A549 (cell line): ENCODE measurements at regions not wholly inside any gene's neighbourhood (a gene's known extent, or its start where the extent isn't known, plus 50 kb on each side); places are given as distances from the start of the nearest gene placed in this dataset.

Source experiments
- RFX5 ChIP-seq: fragments of 450-650 bp; IDR thresholded peaks from 2 replicates; pipeline ENCODE4 v1.7.1; 2014; ENCODE audit warnings: antibody characterized with exemption, mild to moderate bottlenecking, moderate library complexity
- TF ChIP-seq, protein P1 (sequence below): fragments of >200 bp; sonication (Bioruptor Twin); formaldehyde crosslinking; IDR thresholded peaks from 3 replicates; pipeline ENCODE4 v1.5.1; 2016

DNA sequence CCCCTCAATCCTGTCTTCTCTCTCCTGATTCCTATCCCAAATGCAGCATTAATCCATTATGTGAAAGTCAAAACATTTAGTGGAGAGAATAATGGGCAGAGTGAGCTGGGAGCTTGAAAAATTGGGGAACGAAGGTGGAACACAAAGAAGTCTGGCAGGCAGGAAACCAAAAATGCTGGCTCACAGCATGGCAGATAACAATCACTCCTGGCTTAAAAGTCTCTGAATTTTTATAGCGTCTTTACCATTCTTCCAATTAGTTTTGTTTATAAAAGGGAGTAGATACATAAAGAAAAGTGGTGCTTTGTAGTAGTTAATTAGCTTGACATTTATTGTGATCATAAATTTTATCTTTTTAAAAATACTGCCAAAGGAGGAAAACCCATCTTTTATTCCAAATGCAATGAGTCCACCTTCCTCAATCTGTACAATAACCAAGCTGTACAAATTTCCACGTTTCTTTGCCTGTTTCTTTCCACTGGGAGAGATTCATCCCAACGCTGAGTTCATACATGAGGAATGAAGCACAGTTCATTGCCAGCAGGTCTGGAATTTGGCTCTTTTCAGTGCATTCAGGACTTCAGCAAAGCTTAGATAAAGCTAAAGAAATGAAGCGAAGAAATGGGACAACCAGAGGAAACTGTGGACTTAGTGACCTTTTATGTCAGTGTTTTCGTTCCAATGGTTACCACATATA lies 174.7 kb downstream of the HMHB1 start:
- TF ChIP-seq, protein P1, sequence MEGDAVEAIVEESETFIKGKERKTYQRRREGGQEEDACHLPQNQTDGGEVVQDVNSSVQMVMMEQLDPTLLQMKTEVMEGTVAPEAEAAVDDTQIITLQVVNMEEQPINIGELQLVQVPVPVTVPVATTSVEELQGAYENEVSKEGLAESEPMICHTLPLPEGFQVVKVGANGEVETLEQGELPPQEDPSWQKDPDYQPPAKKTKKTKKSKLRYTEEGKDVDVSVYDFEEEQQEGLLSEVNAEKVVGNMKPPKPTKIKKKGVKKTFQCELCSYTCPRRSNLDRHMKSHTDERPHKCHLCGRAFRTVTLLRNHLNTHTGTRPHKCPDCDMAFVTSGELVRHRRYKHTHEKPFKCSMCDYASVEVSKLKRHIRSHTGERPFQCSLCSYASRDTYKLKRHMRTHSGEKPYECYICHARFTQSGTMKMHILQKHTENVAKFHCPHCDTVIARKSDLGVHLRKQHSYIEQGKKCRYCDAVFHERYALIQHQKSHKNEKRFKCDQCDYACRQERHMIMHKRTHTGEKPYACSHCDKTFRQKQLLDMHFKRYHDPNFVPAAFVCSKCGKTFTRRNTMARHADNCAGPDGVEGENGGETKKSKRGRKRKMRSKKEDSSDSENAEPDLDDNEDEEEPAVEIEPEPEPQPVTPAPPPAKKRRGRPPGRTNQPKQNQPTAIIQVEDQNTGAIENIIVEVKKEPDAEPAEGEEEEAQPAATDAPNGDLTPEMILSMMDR, result no peak
- no peak for TF ChIP-seq RFX5
